GM21360 (cell line): ENCODE measurements at regions not wholly inside any gene's neighbourhood (a gene's known extent, or its start where the extent isn't known, plus 50 kb on each side); places are given as distances from the start of the nearest gene placed in this dataset.
"Not testable (repeated sequence)": the region's sequence is repeated elsewhere in the genome, so short reads cannot be mapped to it uniquely, and the experiment has no call there.

Source experiments
- ATAC-seq: cut with Tn5 transposase; IDR thresholded peaks from one replicate; pipeline ENCODE4 v1.9.1; 2021; ENCODE audit warnings: mild to moderate bottlenecking, moderate library complexity; ENCODE audit not compliant: unreplicated experiment

DNA sequence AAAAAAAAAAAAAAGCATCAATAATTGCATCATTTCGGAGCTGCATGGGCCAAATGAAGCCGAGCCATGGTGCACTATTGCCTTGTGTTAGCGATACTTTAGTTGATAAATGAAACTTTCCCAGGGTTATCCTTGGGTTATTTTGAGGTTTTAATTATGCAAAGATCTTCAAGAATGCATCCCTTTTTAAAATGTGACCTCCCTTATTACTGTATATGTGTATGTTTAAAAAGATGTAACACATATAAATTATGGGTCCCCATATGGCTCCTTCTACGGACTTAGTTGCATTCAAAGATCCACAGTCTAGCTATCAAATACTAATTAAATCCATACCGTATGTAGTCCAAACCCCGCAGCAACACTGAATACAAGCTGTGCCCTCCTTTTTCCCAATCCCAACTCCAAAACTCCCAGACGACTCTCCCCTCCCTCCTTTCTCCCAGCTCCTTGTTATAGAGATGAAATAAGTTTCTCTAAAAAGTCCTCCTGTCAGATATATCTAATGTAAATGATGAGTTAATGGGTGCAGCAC, 129.3 kb upstream of the MAP1LC3B2 start:
- ATAC-seq: no peak

DNA sequence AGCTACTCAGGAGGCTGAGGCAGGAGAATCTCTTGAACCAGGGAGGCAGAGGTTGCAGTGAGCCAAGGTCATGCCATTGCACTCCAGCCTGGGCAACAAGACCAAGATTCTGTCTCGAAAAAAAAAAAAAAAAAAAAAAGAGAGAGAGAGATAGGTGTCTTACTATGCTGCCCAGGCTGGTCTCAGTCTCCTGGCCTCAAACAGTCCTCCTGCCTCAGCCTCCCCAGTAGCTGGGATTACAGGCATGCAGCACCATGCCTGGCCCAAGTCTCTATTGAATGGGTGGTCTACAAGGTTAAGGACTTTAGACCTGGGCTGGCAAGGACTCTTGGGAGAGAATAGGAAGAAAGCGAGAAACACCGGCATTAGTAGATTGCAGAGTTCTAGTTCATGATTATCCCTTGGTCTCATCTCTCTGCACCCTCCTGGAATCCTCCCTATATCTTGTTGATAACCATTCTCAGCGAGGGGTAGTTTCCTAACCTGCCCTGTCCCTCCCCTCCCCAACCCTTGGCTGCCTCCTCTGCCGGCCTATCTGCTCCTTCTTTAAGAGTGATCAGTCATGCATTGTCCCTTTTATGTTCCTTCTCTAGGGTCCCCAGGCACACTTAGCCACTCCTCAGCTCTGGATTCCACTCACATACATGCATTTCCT, 128.1 kb upstream of the MAP1LC3B2 start:
- ATAC-seq: no peak

DNA sequence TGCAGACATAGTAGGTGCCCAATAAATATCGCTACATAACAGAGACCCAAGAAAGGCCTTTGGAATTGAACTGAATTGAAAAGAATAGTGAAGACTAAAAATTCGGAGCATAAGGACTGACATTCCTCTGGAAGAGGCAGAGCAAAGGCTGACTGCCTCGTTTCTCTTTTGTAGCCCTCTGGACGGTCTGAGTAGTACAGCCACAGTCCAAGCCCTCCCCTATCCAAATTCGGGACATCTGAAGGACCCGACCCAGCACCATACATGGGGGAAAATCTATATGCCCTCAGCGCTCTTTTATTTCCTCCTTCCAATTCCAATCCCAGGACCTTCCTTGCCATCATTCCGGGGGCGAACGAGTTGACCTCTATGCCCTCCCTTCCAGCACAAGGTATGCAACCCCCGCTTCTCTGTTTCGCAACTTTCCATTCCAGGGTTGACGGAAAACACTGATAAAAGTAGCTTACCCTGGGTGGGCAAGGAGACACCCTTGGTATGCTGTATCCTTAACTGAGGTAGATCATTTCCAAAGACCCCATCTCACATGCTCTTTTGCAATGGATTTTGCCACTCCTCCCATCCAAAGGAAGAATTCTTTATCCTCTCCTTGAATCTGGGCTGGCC, 127.4 kb upstream of the MAP1LC3B2 start:
- no peak for ATAC-seq

DNA sequence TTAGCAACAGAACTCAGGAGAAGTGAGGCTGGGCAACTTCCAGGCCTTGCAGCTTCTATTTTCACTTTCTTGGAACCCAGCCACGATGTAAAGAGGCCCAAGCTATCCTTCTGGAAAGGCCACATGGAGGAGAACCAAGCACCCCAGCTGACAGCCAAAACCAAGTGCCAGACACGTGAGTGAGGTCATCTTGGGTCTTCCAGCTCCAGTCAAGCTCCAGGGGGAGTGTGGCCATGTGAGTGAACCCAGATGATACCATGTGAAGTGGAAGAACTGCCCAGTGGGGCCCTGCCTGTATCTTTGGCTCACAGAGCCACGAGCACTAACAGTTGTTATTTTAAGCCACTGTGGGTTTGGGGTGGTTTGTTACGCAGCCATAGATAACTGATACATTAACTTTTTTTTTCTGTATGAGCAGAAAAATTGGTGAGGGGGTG, 126.8 kb upstream of the MAP1LC3B2 start:
- ATAC-seq: no peak

DNA sequence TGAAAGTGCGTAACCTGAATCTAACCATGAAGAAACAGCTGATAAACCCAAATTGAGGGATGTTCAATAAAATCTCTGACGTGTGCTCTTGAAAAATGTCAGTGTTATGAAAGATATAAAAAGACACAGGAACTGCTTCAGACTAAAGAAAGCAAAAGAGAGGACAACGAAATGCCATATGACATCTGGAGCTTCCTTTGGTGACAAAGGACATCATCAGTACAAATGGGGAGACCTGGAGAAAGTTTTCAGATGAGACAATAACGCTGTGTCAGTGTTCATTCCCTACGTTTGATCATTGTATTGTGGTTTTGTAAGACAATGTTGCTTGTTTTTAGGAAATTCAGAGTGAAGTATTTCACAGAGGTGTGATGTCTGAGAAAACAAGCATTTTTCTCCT, 125.9 kb upstream of the MAP1LC3B2 start:
- no peak for ATAC-seq

DNA sequence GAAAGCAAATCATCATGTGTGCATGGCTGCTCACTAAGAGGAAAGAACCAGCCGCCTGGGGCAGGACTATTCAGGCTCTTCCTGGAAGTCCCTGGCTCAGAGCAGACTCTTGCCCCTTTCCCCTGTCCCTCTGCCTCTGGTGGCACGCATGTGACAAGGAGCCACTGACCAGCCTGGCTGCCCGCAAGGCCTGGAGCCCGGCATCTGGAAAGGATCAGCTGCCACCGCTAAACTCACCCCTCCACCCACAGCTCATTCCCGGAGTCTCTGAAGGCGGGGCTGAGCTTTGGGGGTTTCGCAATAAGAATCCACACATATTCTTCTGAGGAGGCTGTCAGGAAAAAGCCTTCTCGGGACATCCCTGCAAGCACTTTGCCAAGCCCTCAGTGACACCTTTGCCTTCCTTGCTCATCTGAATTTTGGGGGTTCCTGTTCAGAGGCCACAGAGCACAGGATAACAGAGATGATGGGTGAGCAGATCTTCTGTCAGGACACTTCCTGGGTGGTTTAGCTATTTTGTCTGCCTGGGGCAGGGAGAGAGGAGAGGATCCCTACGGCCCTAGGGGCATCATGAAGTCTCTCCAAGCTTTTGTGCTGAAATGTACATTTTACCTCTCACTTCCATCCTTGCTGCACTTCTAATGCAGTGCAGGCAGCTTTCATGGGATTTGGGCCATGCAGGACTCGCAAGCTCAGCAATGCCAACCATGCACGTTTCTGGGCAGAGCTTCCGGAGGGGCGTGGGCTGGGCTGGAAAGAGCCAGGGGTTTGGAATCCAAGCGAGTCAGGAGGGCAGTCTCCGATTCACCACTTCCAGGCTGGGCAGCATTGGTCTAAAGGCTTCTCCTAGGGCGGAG, 124.8 kb upstream of the MAP1LC3B2 start:
- no peak for ATAC-seq

DNA sequence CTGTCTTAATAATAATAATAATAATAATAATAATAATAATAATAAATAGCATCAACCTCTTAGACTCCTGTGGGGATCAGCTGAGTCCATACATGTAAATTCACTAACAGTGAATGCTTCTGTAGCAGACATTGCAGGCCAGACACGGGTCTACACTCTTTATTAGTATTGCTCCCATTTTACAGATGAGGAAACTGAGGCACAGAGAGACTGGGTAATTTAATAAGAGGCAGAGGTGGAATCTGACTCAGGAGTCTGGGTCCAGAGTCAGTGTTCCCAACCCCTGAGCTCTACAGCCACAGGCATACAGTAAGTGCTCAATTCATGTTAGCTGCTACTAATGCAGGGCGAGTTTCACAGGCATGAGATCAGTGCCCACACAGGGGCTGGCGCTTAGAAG, 123.2 kb upstream of the MAP1LC3B2 start:
- ATAC-seq: no peak

DNA sequence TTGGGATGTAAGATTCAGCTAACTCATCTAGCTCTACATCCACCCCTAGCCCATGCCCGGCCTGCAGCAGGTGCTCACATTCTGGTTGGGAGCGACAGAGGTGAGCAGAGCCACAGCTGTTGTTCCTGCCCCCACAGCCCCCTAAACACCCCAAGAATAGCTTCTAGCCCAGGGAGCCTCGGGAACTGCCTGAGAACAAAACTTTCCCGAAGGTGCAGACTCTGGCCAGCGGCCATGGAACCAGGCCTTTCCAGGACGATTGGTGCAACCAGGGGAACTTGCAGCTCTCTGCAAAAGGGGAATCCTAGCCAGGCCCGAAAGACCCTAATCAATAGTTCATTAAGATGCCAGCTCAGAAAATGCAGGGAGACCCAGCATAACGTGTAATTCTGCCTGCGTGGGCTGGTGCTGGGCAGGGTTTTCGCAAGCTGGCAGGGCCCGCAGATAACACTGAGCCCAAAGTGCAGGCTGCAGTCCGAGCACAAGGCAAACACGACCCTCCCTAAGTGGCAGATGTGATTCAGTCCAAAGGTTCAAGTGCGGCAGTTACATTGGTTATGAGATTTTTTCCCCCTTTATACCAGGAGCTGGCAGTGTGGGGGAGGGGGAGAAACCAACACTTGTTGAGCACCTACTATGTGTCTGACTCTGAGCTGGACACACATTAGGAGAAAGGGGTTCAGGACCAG, 122.5 kb upstream of the MAP1LC3B2 start:
- ATAC-seq: no peak

DNA sequence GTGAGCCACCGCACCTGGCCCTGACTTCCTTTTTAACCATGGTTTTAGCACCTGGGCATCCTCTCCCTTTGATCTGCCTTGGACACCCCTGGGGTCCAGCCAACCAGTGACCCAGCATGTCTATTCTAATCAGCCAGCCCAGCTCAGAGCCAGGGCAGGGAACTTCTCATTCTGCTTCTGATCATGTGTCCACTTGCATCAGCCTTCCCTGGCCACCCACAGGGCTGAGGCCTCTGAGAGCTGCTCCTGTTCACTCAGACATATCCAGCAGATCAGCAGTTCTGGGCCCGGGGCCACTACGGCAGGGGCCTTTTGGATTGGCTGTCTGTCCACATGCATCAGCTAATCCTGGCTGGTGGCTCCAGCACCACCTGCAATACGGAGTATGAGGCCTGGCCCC, 117.9 kb upstream of the MAP1LC3B2 start:
- ATAC-seq: no peak

DNA sequence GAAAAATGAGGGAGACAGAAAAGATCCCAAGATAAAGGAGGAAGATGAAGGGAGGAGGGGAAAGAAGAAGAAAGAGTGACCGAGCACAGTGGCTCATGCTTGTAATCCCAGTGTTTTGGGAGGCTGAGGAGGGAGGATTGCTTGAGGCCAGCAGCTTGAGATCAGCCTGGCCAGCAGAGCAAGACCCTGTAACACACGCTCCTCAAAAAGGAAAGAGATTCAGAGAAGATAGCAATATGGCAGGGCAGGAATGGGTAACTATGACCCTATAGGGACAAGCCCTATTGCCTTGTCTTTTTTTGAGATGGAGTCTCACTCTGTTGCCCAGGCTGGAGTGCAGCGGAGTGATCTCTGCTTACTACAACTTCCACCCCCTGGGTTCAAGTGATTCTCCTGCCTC, 116.9 kb upstream of the MAP1LC3B2 start:
- no peak for ATAC-seq

DNA sequence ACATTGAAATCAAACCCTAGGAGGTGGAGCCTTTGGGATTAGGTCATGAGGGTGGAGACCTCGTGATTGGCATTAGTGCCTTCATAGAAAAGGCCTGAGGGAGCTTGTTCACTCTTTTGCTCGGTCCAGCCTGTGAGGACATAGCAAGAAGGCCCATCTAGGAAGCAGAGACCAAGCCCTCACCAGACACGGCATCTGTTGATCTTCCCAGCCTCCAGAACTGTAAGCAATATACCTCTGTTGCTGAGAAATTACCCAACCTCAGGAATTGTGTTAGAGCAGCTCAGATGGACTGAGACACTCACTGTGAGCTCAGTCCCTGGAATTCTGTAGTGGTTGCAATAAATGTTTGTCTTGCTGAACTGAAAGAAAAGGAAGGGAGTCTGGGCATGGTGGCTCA, 116.2 kb upstream of the MAP1LC3B2 start:
- no peak for ATAC-seq

DNA sequence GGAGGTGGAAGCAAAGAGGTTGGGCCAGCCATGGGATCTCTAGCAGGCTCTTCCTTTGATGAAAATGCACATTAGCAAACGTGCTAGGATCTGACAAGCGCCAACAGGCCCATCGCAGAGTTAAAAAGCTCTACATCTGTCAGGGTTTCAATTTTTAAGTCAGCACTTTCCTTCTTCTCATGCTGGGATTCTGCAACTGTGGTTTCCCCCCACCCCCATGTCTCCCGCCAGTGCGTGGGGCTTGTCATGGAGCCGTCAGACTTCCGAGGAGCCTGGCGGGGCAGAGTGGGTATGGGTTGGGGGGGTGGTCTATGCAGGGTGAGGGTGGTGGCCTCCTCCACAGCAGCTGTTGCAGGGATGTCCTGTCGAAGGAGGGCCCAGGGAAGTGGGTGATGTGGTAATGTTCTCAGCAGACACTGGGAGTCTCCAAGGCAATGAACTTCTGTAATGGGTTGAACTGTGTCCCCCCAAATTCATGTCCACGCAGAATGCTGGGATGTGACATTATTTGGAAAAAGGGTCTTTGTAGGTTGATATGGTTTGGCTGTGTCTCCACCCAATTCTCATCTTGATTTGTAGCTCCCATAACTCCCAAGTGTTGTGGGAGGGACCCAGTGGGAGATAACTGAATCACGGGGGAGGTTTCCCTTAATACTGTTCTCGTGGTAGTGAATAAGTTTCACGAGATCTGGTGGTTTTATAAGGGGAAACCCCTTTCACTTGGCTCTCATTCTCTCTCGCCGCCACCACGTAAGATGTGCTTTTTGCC, 115.2 kb upstream of the MAP1LC3B2 start:
- no peak for ATAC-seq

DNA sequence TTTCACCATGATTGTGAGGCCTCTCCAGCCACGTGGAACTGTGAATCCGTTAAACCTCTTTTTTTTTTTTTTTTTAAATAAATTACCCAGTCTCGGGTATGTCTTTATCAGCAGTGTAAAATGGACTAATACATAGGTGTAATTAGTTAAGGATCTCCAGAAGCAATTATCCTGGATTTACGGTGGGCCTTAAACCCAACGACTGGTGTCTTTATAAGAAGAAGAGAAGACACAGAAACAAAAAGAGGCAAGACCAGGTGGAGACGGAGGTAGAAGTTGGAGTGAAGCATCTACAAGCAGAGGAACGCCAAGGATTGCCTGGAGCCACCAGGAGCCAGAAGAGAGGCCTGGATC, 114.6 kb upstream of the MAP1LC3B2 start:
- no peak for ATAC-seq

DNA sequence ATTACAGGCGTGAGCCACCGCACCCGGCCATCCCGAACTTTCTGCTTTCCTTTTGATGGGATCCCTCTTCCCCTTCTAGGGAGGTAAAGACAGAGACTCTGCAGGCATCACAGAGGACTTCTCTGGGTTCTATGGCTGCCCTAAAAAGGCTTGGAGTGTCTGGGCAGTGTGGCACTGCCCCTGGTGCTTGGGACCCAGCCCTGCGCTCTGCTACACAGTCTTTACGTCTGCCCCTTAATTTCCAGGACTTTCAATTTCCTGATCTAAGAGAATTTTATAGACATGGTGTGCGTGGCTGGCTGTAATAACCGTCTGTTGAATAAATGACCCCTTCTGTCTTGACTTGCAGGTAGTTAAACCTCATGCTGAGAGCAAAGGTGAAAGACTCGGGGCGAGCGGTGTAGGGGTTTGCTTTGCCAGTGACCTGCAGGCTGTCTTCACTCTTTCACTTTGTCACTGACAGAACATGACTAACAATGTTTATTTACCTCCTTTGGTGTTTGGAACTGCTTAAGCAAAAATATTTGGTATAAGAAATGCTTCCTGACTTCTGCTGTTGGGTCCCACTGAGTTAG, 110.9 kb upstream of the MAP1LC3B2 start:
- no peak for ATAC-seq

DNA sequence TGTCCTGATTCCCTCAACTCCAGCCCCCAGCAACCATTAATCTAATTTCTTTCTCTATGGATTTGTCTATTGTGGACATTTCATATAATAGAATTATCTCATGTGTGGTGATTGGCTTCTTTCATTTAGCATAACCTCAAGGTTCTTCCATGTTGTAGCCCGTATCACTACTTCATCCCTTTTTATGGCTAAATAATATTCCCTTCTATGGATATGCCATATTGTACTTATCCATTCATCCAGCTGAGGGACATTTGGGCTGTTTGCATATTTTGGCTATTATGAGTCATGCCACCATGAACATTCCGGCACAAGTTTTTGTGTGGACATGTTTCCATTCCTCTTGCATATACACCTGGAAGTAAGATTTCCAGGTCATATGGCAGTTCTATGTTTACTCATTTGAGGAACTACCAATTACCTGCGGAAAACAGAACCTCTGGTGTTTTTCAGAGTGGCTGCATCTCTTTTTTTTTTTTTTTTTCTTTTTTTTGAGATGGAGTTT, 108.7 kb upstream of the MAP1LC3B2 start:
- no peak for ATAC-seq

DNA sequence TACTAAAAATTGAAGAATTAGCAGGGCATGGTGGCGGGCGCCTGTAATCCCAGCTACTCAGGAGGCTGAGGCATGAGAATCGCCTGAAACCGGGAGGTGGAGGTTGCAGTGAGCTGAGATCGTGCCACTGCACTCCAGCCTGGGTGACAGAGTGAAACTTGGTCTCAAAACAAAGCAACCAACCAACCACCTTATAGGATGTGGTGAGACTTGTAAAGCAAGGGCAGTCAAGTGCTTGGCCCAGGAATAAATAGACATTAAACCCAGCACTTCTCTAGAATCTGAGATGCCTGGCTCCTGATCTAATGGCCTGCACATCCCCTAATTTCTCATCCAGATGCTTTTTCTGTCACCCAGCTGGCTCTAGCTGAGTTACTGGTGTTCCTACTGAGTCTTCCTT, 106.2 kb upstream of the MAP1LC3B2 start:
- ATAC-seq: not testable (repeated sequence)

DNA sequence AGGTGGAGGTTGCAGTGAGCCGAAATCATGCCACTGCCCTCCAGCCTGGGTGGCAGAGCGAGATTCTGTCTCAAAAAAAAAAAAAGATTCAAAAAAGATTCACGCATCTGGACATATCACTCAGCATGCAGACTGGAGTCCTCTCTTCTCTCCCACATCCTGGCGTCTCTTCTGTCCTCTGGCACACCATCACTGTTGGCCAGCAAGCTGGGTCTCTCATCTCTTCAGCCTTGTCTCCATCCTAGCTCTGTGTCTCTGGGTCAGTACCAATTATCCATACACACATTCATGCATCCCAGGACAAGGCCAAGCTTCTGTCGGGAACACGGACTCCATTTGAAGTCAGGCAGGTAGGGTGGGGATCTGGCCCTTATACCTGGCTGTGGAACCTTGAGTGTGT, 105.5 kb upstream of the MAP1LC3B2 start:
- ATAC-seq: no peak

DNA sequence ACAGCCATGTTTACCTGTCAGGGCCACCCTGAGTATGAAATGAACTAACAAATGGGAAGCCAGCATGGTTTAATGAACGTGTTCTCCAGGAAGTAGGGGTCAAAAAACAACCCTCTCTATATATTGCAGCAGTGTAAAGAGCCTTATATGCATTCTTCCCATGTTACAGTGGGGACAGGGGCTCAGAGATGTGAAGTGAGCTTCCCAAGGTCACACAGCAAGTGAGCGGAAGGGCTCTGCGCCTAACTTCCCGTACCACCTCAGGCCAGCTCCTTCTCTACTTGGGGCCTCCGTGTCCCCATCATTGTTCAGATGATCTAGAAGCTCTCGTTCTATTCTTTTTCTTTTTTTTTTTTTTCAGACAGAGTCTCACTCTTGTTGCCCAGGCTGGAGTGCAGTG, 105.1 kb upstream of the MAP1LC3B2 start:
- no peak for ATAC-seq

DNA sequence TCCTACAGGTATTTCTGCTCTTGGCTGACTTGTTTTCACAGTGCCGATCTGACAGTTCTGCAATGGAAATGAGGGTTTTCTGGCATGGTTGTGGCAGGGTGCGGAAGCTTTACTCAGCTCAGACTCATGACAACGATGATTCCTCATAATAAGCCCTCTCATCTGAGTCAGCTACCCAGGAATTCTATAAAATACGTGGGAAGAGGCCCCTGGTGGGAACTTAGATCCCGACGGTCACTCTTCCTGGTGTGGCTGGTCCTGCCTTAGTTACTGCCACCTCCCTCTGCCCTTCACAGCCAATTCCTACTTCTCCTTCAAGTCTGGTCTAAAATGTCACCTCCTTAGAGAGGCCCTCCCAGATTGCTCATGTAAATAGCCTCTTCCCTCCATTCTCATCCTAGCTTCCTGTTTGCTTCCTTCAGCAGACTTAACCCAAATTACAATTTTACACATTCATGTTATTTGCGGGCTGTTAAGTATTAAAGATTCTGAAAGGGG, 104.2 kb upstream of the MAP1LC3B2 start:
- ATAC-seq: no peak
